ENCODE measurements at regions not wholly inside any gene's neighbourhood (a gene's known extent, or its start where the extent isn't known, plus 50 kb on each side); places are given as distances from the start of the nearest gene placed in this dataset.

GRCh38 chr14:71604231-71604630, 328.0 kb upstream of the RGS6 start:
- no peak overlapping the region for H3K4me3 ChIP-seq (replicated peaks; ENCODE audit: low read depth, low read length)
- DNase-seq (ENCODE audit: extremely low read depth, low read depth), result no peak
- TF ChIP-seq CTCF (IDR thresholded peaks at IDR 0.05; ENCODE audit: low read depth, low read length, missing control alignments), result no peak

GRCh38 chr14:71606064-71606463, 326.2 kb upstream of the RGS6 start:
- DNase-seq (ENCODE audit: extremely low read depth, low read depth), result no peak
- no peak for TF ChIP-seq CTCF (IDR thresholded peaks at IDR 0.05; ENCODE audit: low read depth, low read length, missing control alignments)
- no peak overlapping the region for H3K4me3 ChIP-seq (replicated peaks; ENCODE audit: low read depth, low read length)

GRCh38 chr14:71606575-71606974, 325.7 kb upstream of the RGS6 start:
- H3K4me3 ChIP-seq (replicated peaks; ENCODE audit: low read depth, low read length), result no peak overlapping the region
- no peak for TF ChIP-seq CTCF (IDR thresholded peaks at IDR 0.05; ENCODE audit: low read depth, low read length, missing control alignments)
- no peak for DNase-seq (ENCODE audit: extremely low read depth, low read depth)

DNA sequence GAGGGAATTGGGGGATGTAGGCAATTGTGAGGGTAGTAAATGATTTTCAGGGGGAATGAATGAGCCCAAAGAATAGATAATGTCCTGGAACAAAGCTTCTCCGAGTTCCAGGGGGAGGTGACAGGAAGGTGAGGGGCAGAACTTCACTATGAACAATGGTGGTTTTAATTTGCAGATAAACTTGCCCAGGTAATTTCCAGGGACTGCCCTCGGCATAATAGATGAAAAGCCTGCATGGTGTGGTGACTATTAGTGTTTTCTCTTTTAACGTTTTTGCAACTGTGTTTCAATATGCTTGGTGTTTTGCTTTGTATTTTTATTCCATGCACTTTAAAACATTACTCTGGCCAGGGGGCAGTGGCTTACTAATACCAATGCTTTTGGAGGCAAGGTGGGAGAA, 325.2 kb upstream of the RGS6 start:
- no peak for TF ChIP-seq CTCF (IDR thresholded peaks at IDR 0.05; ENCODE audit: low read depth, low read length, missing control alignments)
- H3K4me3 ChIP-seq (replicated peaks; ENCODE audit: low read depth, low read length), result no peak overlapping the region
- no peak for DNase-seq (ENCODE audit: extremely low read depth, low read depth)

GRCh38 chr14:71610149-71610548, 322.1 kb upstream of the RGS6 start:
- no peak for TF ChIP-seq CTCF (IDR thresholded peaks at IDR 0.05; ENCODE audit: low read depth, low read length, missing control alignments)
- no peak for DNase-seq (ENCODE audit: extremely low read depth, low read depth)
- no peak overlapping the region for H3K4me3 ChIP-seq (replicated peaks; ENCODE audit: low read depth, low read length)

- TF ChIP-seq CTCF (IDR thresholded peaks at IDR 0.05; ENCODE audit: low read depth, low read length, missing control alignments), result no peak
- H3K4me3 ChIP-seq (replicated peaks; ENCODE audit: low read depth, low read length), result no peak overlapping the region
- DNase-seq (ENCODE audit: extremely low read depth, low read depth), result no peak
These were observed 321.4 kb upstream of the RGS6 start for GRCh38 chr14:71610797-71611196.

- H3K4me3 ChIP-seq (replicated peaks; ENCODE audit: low read depth, low read length), result no peak overlapping the region
- DNase-seq (ENCODE audit: extremely low read depth, low read depth), result no peak
- TF ChIP-seq CTCF (IDR thresholded peaks at IDR 0.05; ENCODE audit: low read depth, low read length, missing control alignments), result no peak
These were observed 319.1 kb upstream of the RGS6 start for GRCh38 chr14:71613168-71613567.

Data from HFF-Myc (cell line).